ENCODE measurements at regions not wholly inside any gene's neighbourhood (a gene's known extent, or its start where the extent isn't known, plus 50 kb on each side); places are given as distances from the start of the nearest gene placed in this dataset.

DNA sequence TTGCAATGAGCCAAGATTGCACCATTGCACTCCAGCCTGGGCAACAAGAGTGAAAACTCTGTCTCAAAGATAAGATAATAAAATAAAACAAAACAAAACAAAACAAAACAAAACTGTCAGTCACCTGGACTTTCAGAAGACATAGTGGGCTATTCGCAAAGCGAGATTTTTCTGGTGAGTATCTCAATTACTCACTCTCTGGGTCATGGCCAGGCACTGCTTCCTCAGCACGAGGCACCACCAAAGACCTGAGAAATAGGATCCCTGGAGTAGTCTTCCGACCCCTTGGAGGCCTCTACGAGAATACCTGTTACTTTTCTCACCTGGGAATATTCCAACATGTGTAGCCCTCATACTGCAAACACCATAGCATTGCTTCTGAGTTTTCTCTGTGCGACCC lies 201.7 kb upstream of the ZNF618 start:
- H3K9me3 ChIP-seq = no peaks in the 10 kb centered on the region
- no peak for TF ChIP-seq POLR2AphosphoS5 (IDR thresholded peaks at IDR 0.05)
- TF ChIP-seq EP300 (IDR thresholded peaks at IDR 0.05) = no peak
- TF ChIP-seq CTCF (IDR thresholded peaks at IDR 0.05) = no peak
- no peak for TF ChIP-seq POLR2A (IDR thresholded peaks at IDR 0.05)
- 72% methylated on average over 6 of the region's 6 CpGs for WGBS
- H3K4me1 ChIP-seq = peaks cover 9% of the 10 kb centered on the region
- H3K36me3 ChIP-seq = no peaks in the 10 kb centered on the region
- no peak for DNase-seq (ENCODE audit: low spot score in 2 of 2)
- peaks cover 6% of the 10 kb centered on the region for H3K27me3 ChIP-seq
- H3K4me3 ChIP-seq = no peak overlapping the region
- no peak overlapping the region for H3K27ac ChIP-seq

DNA sequence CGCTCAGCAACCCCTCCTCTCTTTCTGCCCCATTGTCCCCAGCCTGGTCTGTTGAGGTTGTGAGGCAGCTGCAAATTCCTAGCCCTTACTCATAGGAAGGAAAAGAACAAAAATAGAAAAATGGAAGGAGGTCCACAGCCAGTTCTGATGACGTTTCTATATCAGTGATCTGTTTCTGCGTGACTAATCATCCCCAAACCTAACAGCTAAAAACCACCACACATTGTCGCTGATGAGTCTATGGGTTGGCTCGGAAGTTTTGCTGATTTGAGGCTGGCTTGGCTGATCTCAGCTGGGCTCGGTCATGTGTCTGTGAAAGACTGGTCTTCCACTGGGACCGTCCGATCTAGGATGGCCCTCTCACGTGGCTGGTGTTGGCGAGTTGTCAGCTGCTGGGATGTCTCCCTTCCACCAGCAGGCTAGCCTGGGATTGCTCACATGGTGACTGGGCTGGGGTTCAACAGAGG lies 200.6 kb upstream of the ZNF618 start:
- Histone ChIP-seq H3K27me3 (peaks cover 6% of the 10 kb centered on the region), H3K4me1 (peaks cover 9% of the 10 kb centered on the region), H3K36me3 (no peaks in the 10 kb centered on the region), H3K27ac (peak overlapping the region; percentile 59), H3K4me3 (no peak overlapping the region), H3K9me3 (no peaks in the 10 kb centered on the region)
- DNase-seq (ENCODE audit: low spot score in 2 of 2) = peak; percentile 87 to 92
- WGBS = 28% methylated on average over 6 of the region's 10 CpGs
- TF ChIP-seq POLR2A (IDR thresholded peaks at IDR 0.05) (no peak), CTCF (IDR thresholded peaks at IDR 0.05) (peak in 1 of 2 donors; percentile 6)

GRCh38 chr9:113677057-113677456 lies 199.1 kb upstream of the ZNF618 start:
- H3K4me1 ChIP-seq = peaks cover 10% of the 10 kb centered on the region
- H3K36me3 ChIP-seq = no peaks in the 10 kb centered on the region
- WGBS = 79% methylated on average over 9 of the region's 9 CpGs
- no peak for DNase-seq (ENCODE audit: low spot score in 2 of 2)
- H3K9me3 ChIP-seq = no peaks in the 10 kb centered on the region
- peaks cover 6% of the 10 kb centered on the region for H3K27me3 ChIP-seq
- H3K4me3 ChIP-seq = no peak overlapping the region
- no peak for TF ChIP-seq EP300 (IDR thresholded peaks at IDR 0.05)
- TF ChIP-seq POLR2AphosphoS5 (IDR thresholded peaks at IDR 0.05) = no peak
- TF ChIP-seq POLR2A (IDR thresholded peaks at IDR 0.05) = no peak
- TF ChIP-seq CTCF (IDR thresholded peaks at IDR 0.05) = no peak
- no peak overlapping the region for H3K27ac ChIP-seq

DNA sequence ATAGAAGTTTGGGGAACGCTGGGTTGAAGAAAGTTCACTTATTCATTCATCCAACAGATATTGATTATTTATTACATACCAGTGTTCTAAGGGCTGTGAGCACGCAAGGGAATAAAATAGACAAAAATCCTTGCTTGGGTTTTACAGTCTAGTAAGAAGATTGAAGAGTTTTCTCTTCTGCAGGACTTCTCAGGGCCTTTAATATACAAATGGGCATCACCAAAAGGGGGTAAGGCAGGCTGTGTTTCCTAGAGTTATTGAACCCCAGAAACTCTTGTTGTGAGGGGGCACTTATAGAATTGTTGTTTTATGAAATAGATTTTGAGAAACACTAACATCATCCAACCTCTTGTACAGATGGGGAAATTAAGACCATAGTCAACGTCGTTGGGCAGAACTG lies 198.5 kb upstream of the ZNF618 start:
- no peak for DNase-seq (ENCODE audit: low spot score in 2 of 2)
- Histone ChIP-seq H3K9me3 (no peaks in the 10 kb centered on the region), H3K27me3 (peaks cover 6% of the 10 kb centered on the region), H3K27ac (no peak overlapping the region), H3K4me1 (peaks cover 15% of the 10 kb centered on the region), H3K4me3 (no peak overlapping the region), H3K36me3 (no peaks in the 10 kb centered on the region)
- TF ChIP-seq EP300 (IDR thresholded peaks at IDR 0.05) (no peak), POLR2A (IDR thresholded peaks at IDR 0.05) (no peak), POLR2AphosphoS5 (IDR thresholded peaks at IDR 0.05) (no peak), CTCF (IDR thresholded peaks at IDR 0.05) (no peak)
- 88% methylated on average over 4 of the region's 4 CpGs for WGBS

DNA sequence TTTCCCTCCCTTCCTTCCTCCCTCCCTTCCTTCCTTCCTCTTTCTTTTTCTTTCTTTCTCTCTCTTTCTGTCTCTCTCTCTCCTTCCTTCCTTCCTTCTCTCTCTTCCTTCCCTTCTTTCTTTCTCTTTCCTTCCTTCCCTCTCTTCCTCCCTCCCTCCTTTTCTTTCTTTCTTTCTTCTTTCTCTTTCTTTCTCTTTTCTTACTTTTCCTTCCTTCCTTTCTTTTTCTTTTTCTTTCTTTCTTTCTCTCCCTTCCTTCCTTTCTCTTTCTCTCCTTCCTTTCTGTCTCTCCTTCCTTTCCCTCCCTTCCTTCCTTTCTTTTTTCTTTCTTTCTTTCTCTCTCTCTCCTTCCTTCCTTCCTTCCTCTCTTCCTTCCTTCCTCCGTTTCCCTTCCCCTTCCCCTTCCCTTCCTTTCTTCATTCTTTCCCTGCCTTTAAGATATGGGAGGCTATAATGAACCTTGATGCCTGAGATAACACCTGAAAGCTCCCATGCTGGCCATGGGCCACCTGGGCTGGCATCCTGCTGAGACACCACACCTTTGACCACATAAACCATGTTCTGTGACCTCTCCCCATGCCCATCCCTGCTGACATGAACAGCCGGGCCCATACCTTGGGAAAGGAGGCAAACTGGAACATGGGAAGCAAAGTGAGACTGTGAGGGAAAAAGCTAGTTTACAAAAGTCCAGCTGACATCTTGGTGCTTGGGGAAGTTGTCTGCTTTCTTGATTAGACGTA lies 197.8 kb upstream of the ZNF618 start:
- H3K27me3 ChIP-seq = peaks cover 6% of the 10 kb centered on the region
- no peak overlapping the region for H3K27ac ChIP-seq
- H3K4me1 ChIP-seq = peaks cover 15% of the 10 kb centered on the region
- WGBS = 82% methylated on average over 3 of the region's 3 CpGs
- H3K36me3 ChIP-seq = no peaks in the 10 kb centered on the region
- H3K9me3 ChIP-seq = no peaks in the 10 kb centered on the region
- DNase-seq (ENCODE audit: low spot score in 2 of 2) = no peak
- no peak overlapping the region for H3K4me3 ChIP-seq
- TF ChIP-seq POLR2A (IDR thresholded peaks at IDR 0.05) (no peak), EP300 (IDR thresholded peaks at IDR 0.05) (no peak)

Data from suprapubic skin (tissue), 4 donors.